ENCODE measurements at regions not wholly inside any gene's neighbourhood (a gene's known extent, or its start where the extent isn't known, plus 50 kb on each side); places are given as distances from the start of the nearest gene placed in this dataset.

GRCh38 chr3:124210899-124211298, 219.0 kb upstream of the ROPN1 start:
- DNase-seq = no peak
- Mint-ChIP-seq H3K4me1 (no peaks in the 10 kb centered on the region), H3K9me3 (no peaks in the 10 kb centered on the region), H3K4me3 (no peak overlapping the region), H3K27me3 (peaks cover 21% of the 10 kb centered on the region), H3K27ac (no peak overlapping the region), H3K36me3 (no peaks in the 10 kb centered on the region)

- Mint-ChIP-seq H3K9me3 (no peaks in the 10 kb centered on the region), H3K36me3 (no peaks in the 10 kb centered on the region), H3K27ac (no peak overlapping the region)
Measured at GRCh38 chr3:124213641-124214040, 221.7 kb upstream of the ROPN1 start.

GRCh38 chr3:124217542-124217941, 225.6 kb upstream of the ROPN1 start:
- no peaks in the 10 kb centered on the region for H3K36me3 Mint-ChIP-seq
- no peak for DNase-seq
- no peaks in the 10 kb centered on the region for H3K4me1 Mint-ChIP-seq
- no peak overlapping the region for H3K27ac Mint-ChIP-seq
- H3K9me3 Mint-ChIP-seq = no peaks in the 10 kb centered on the region
- H3K27me3 Mint-ChIP-seq = peaks cover 5% of the 10 kb centered on the region
- no peak overlapping the region for H3K4me3 Mint-ChIP-seq

More at GRCh38 chr3:124213641-124214040, 221.7 kb upstream of the ROPN1 start:
- H3K4me1 Mint-ChIP-seq = no peaks in the 10 kb centered on the region
- DNase-seq = no peak
- H3K4me3 Mint-ChIP-seq = no peak overlapping the region
- peaks cover 11% of the 10 kb centered on the region for H3K27me3 Mint-ChIP-seq

- Mint-ChIP-seq H3K4me3 (no peak overlapping the region), H3K36me3 (no peaks in the 10 kb centered on the region), H3K27me3 (peaks cover 3% of the 10 kb centered on the region), H3K27ac (no peak overlapping the region), H3K9me3 (no peaks in the 10 kb centered on the region), H3K4me1 (no peaks in the 10 kb centered on the region)
- DNase-seq = no peak
Measured at GRCh38 chr3:124221422-124221821, 229.5 kb upstream of the ROPN1 start.

DNA sequence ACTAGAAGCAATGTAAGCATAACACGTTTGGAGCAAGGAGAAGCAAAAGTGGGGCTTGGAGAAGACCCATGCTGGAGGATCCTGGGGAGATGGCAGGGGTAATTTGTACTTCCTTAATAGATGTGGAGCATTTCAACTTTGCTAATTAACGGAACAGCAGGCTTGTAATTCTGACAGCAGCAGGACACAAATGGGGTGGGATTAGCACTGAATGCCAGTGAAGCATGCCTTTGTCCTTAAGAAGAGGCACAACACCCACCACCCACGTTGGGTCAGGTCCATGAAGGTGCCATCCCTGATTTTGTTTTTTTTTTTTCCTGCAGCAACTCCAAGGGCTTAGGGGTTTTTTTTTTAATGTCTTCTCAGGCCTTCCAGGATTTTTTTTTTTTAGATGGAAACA, 231.9 kb upstream of the ROPN1 start:
- H3K27ac Mint-ChIP-seq = no peak overlapping the region
- no peaks in the 10 kb centered on the region for H3K36me3 Mint-ChIP-seq
- H3K9me3 Mint-ChIP-seq = peaks cover 1% of the 10 kb centered on the region
- H3K27me3 Mint-ChIP-seq = peaks cover 3% of the 10 kb centered on the region
- no peak overlapping the region for H3K4me3 Mint-ChIP-seq
- H3K4me1 Mint-ChIP-seq = no peaks in the 10 kb centered on the region
- no peak for DNase-seq

DNA sequence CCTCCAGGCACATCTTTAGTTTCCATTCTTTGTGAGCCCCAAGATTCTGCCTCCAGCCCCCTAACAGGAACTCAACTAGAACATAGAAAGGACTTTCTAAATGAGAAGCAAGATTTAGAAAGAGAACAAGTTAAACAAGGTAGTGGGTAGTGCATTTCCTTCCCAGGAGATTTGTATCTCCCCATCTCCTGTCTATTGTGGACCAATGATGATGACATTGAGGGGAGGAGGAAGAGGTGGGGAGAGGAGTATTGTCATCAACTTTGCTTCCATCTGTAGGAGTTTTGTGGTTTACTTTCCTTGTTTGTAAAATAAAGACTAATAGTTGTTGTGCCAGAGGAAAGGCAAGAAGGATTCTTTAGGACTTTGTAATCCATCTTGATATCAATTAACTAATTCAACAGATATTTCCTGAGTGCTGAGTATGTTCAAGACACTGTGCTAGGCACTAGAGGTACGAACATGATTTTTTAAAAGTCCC, 235.3 kb upstream of the ROPN1 start:
- Mint-ChIP-seq H3K36me3 (no peaks in the 10 kb centered on the region), H3K27ac (no peak overlapping the region), H3K27me3 (peaks cover 13% of the 10 kb centered on the region), H3K4me1 (no peaks in the 10 kb centered on the region), H3K9me3 (peaks cover 2% of the 10 kb centered on the region), H3K4me3 (no peak overlapping the region)
- DNase-seq = no peak

GRCh38 chr3:124229420-124229819, 237.5 kb upstream of the ROPN1 start:
- Mint-ChIP-seq H3K36me3 (no peaks in the 10 kb centered on the region), H3K4me3 (no peak overlapping the region), H3K4me1 (no peaks in the 10 kb centered on the region), H3K9me3 (peaks cover 2% of the 10 kb centered on the region), H3K27ac (no peak overlapping the region), H3K27me3 (peaks cover 18% of the 10 kb centered on the region)
- no peak for DNase-seq

- Mint-ChIP-seq H3K27me3 (peaks cover 23% of the 10 kb centered on the region), H3K9me3 (peaks cover 2% of the 10 kb centered on the region), H3K4me1 (no peaks in the 10 kb centered on the region), H3K27ac (no peak overlapping the region), H3K4me3 (no peak overlapping the region), H3K36me3 (no peaks in the 10 kb centered on the region)
- DNase-seq = no peak
Measured at GRCh38 chr3:124229836-124230235, 237.9 kb upstream of the ROPN1 start.

DNA sequence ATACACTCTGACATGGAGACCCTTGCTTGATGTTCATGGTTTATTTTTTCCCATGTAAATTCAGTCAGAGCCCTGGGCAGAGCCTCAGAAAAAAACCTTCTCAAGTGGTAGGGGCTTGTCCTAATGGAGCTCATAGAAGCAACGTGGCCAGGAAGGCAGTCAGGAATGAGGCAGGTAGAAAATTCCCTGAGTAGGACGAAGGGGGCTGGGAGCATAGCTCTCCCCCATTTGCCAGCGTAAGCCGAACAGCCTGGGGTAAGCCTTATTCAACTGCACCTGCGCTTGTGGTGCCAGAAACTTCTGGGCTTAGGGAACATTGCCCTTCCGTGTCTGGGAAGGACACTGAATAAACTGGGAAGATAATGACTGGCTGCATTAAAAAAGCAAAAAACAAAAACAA, 238.5 kb upstream of the ROPN1 start:
- peaks cover 23% of the 10 kb centered on the region for H3K27me3 Mint-ChIP-seq

DNA sequence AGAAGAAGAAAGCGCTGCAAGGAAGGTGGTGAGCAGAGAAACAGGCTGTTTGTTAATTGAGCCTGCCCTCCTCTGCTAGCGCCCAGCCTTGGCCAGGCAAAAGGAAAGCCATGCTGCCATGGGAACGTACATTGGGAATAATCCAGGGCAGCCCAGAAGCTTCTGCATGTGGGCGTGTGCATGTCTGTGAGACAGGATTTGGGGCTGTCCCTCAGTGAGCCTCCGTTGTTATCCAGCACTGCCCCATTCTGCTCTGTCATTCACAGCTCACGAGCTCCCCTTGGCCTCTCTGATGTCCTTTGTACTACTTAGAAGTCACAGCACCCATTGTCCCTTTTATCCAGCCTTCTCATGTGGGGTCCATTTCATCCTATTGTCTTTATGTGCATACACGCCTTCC, 239.1 kb upstream of the ROPN1 start:
- H3K4me3 Mint-ChIP-seq = no peak overlapping the region
- H3K27me3 Mint-ChIP-seq = peaks cover 23% of the 10 kb centered on the region
- no peaks in the 10 kb centered on the region for H3K4me1 Mint-ChIP-seq
- peaks cover 2% of the 10 kb centered on the region for H3K9me3 Mint-ChIP-seq
- no peak overlapping the region for H3K27ac Mint-ChIP-seq
- H3K36me3 Mint-ChIP-seq = no peaks in the 10 kb centered on the region
- DNase-seq = no peak

More for the DNA sequence above, 238.5 kb upstream of the ROPN1 start:
- Mint-ChIP-seq H3K36me3 (no peaks in the 10 kb centered on the region), H3K4me1 (no peaks in the 10 kb centered on the region), H3K27ac (no peak overlapping the region), H3K9me3 (peaks cover 2% of the 10 kb centered on the region), H3K4me3 (no peak overlapping the region)
- DNase-seq = no peak

DNA sequence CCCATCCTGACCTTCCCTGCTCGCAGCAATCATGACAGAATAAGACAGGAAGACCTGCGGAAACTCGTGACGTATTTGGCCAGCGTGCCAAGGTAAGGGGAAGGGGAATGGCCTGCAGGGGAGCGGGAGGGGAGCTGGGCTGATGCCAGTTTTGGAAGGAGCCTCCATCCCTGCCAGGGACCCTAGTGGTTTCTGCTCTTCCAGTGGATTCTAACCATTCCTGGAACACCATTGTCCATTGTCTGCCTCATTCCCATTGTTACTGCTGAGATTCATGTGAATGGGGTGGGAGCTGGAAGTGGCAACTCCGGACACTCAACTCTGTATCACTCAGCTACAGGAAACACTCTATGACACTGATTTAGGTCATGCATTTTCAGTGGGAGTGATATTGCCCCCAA, 242.9 kb upstream of the ROPN1 start:
- no peak for DNase-seq
- Mint-ChIP-seq H3K4me1 (no peaks in the 10 kb centered on the region), H3K9me3 (no peaks in the 10 kb centered on the region), H3K27me3 (peaks cover 23% of the 10 kb centered on the region), H3K27ac (no peak overlapping the region), H3K36me3 (no peaks in the 10 kb centered on the region), H3K4me3 (no peak overlapping the region)

DNA sequence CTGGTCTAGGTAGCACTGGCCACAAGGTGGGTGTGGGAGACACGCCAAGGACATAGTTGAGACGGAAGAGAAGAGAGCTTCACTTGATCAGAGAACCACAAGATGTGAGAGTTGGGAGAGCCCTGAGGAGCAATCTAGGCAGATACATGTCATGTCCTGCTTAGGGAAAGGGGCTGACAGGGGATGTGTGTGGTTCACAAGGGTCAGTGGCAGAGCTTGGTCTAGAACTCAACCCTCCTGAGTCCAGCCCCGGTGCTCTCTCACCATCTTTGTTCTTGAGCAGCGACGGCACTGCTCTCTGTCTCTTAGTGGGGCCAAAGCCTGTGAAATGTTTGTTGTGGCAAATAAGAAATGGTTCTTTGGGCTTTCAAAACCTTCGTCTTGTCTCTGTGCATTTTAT, 243.5 kb upstream of the ROPN1 start:
- Mint-ChIP-seq H3K4me3 (no peak overlapping the region), H3K9me3 (no peaks in the 10 kb centered on the region), H3K27me3 (peaks cover 19% of the 10 kb centered on the region), H3K27ac (no peak overlapping the region), H3K36me3 (no peaks in the 10 kb centered on the region), H3K4me1 (no peaks in the 10 kb centered on the region)
- DNase-seq = no peak

DNA sequence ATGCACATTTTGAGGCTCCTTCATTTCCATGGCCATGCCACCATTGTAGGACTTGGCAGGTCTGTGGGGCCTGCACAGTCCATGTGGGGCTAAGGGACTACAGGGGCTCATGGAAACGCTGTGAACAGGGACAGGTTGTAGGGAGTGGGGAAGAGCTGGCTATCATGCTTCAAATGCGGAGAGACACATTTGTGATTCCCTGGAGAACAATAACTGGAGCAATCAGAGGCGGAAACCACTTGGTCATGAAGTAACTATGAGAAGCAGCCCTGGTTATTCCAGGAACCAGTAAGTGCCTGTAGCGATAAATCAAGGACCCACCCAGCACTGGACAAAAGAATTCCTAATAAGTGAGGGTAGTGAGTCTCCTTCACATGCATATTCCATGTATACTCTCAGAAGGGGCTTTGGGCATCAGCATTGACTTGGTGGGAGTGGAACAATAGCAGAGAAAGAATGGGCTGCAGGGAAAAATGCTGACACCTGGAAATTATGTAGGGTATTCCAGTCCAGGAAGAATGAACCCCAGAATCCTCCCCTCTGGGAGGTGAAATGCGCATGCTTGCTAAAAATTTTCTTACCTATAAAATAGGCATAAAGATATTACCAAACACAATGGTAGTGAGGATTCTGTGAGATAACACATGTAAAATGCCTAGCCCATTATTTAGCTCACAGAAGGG, 251.4 kb upstream of the ROPN1 start:
- H3K4me1 Mint-ChIP-seq = no peaks in the 10 kb centered on the region
- H3K27me3 Mint-ChIP-seq = peaks cover 4% of the 10 kb centered on the region
- H3K36me3 Mint-ChIP-seq = no peaks in the 10 kb centered on the region
- no peak overlapping the region for H3K4me3 Mint-ChIP-seq
- no peaks in the 10 kb centered on the region for H3K9me3 Mint-ChIP-seq
- no peak overlapping the region for H3K27ac Mint-ChIP-seq
- no peak for DNase-seq

- Mint-ChIP-seq H3K4me1 (no peaks in the 10 kb centered on the region), H3K27ac (no peak overlapping the region)
- DNase-seq = no peak
Measured at GRCh38 chr3:124246376-124246775, 254.5 kb upstream of the ROPN1 start.

DNA sequence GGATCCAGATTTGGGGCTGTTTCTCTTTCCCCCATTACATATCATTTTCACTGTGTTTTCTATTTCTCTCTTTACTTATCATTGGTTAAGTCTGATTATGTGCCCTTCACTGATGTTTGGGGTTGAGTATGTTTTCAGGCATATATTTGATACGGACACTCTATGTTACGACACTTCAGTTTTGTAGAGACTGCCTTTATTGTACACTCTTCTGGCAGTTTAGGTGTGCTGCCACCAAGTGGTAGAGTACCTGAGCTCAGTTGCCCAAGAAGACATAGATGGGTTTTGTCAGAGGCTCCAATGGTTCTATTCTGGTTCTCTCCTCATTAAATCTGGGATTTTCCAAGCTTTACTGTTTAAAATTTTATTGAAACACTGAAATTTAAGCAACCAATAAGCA, 255.0 kb upstream of the ROPN1 start:
- H3K36me3 Mint-ChIP-seq = no peaks in the 10 kb centered on the region
- peaks cover 22% of the 10 kb centered on the region for H3K27me3 Mint-ChIP-seq
- no peak overlapping the region for H3K4me3 Mint-ChIP-seq
- no peaks in the 10 kb centered on the region for H3K9me3 Mint-ChIP-seq
- H3K27ac Mint-ChIP-seq = no peak overlapping the region
- H3K4me1 Mint-ChIP-seq = no peaks in the 10 kb centered on the region
- DNase-seq = no peak

More at GRCh38 chr3:124246376-124246775, 254.5 kb upstream of the ROPN1 start:
- H3K27me3 Mint-ChIP-seq = peaks cover 21% of the 10 kb centered on the region
- no peaks in the 10 kb centered on the region for H3K9me3 Mint-ChIP-seq
- no peaks in the 10 kb centered on the region for H3K36me3 Mint-ChIP-seq
- no peak overlapping the region for H3K4me3 Mint-ChIP-seq

DNA sequence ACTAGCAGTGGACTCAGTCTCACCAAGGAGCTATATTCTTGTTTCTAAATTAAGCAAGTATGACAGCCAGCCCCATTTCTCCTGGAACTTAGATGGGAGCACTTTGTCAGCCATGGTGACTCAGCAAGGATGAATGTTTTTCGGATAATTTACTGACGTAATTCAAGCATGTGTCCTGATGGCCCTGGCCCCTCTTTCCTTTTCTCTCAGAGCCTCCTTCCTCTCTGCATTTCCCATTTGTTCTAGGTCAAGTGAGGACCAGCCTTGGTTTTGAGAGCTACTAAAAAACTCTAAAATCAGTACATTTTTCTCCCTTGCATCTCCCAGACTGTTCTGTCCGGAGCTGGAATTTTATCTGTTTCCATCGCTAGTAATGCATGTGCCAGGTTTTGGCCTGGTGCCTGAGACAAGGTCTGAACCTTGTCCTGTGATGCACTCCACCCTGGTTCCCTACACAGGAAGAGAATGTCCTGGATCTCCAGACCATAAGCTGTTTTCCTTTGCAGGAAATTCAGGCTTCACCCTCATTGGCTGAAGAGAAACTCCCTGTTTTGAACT, 256.6 kb upstream of the ROPN1 start:
- Mint-ChIP-seq H3K27me3 (peaks cover 29% of the 10 kb centered on the region), H3K4me1 (no peaks in the 10 kb centered on the region), H3K36me3 (no peaks in the 10 kb centered on the region), H3K27ac (no peak overlapping the region), H3K4me3 (no peak overlapping the region), H3K9me3 (no peaks in the 10 kb centered on the region)
- DNase-seq = no peak
